ENCODE measurements at regions not wholly inside any gene's neighbourhood (a gene's known extent, or its start where the extent isn't known, plus 50 kb on each side); places are given as distances from the start of the nearest gene placed in this dataset.

DNA sequence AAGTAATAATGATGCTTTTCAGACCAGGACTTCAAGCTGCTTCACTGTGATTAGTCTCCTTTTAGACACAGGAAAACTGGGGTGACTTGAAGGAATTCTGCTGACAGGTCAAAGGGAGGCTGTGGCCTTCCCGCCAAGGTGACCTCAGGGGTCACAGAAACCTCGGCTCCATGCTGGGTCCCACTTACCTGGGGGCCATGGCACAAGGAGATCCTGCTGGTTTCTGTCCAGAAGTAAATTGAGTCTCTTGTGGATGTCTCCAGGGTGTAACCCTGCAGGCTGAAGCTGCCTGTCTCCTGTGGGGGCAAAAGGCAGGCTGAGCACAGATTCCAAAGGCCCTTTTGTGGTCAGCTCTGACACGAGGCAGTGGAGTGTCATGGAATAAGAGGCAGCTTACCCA lies 138.7 kb upstream of the MED13L start:
- Histone ChIP-seq H3K27ac (ENCODE audit: control insufficient read depth, insufficient read depth, low read length) (no peak overlapping the region), H3K9me3 (ENCODE audit: control insufficient read depth, low read depth, low read length) (no peaks in the 10 kb centered on the region), H3K4me3 (ENCODE audit: control insufficient read depth in 2 of 3, extremely low read depth in 1 of 3, insufficient read depth in 2 of 3, low read depth in 1 of 3, low read length in 3 of 3) (no peak overlapping the region), H3K79me2 (ENCODE audit: control insufficient read depth, insufficient read depth, low read length) (no peaks in the 10 kb centered on the region), H3K9me1 (ENCODE audit: control insufficient read depth, extremely low read depth, insufficient read depth, low read length) (no peaks in the 10 kb centered on the region), H3K27me3 (ENCODE audit: control insufficient read depth, extremely low read depth, insufficient read depth, low read length) (no peaks in the 10 kb centered on the region), H3K4me2 (ENCODE audit: control insufficient read depth, extremely low read depth, insufficient read depth, low read depth, low read length) (no peak overlapping the region), H3K9ac (ENCODE audit: control insufficient read depth, extremely low read depth, insufficient read depth, low read length) (no peak overlapping the region), H4K20me1 (ENCODE audit: control insufficient read depth, extremely low read depth, insufficient read depth, low read length) (no peaks in the 10 kb centered on the region), H3K4me1 (ENCODE audit: control insufficient read depth, extremely low read depth, insufficient read depth, low read length) (no peaks in the 10 kb centered on the region), H3K36me3 (ENCODE audit: control insufficient read depth in 2 of 2, extremely low read depth in 1 of 2, insufficient read depth in 2 of 2, low read length in 2 of 2) (no peaks in the 10 kb centered on the region), H2AFZ (ENCODE audit: control insufficient read depth, low read length) (no peak overlapping the region)
- DNase-seq (ENCODE audit: low read depth, low spot score) (no peak), FAIRE-seq (no peak)
- TF ChIP-seq EZH2 (IDR thresholded peaks at IDR 0.05; ENCODE audit: low read length) (no peak), CTCF (optimal IDR thresholded peaks at IDR 0.05 in 1 of 3, IDR thresholded peaks at IDR 0.05 in 1 of 3, conservative IDR thresholded peaks at IDR 0.05 in 1 of 3; ENCODE audit: extremely low read depth in 1 of 3, insufficient read depth in 2 of 3, low read length in 3 of 3) (no peak)
- dilution Hi-C loops (cut with MboI; ENCODE audit: extremely low pct_ligation_motif_present, low sequenced_read_pairs) = no loop called here

DNA sequence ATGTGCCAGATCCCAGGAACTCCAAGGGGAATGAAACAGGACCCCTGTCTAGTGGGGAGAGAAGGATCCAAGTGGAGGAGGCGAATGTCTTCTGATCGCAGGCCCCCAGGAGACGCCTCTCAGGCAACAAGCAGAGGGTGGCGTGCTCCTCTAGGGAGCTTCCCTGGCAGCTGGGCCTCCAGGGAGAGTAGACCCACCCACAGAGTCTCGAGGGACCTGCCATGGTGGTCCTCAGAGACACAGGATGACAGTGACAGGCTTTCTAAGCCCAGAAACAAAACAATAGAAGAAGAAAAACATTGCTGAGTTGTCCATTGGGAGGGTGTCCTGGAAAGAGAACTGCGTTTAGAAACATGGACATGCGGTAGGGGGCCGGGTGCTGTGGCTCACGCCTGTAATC lies 140.6 kb upstream of the MAP1LC3B2 start:
- no peaks in the 10 kb centered on the region for H3K36me3 ChIP-seq (ENCODE audit: control insufficient read depth in 2 of 2, extremely low read depth in 1 of 2, insufficient read depth in 2 of 2, low read length in 2 of 2)
- FAIRE-seq = no peak
- no peaks in the 10 kb centered on the region for H3K9me3 ChIP-seq (ENCODE audit: control insufficient read depth, low read depth, low read length)
- H3K4me1 ChIP-seq (ENCODE audit: control insufficient read depth, extremely low read depth, insufficient read depth, low read length) = no peaks in the 10 kb centered on the region
- H3K27me3 ChIP-seq (ENCODE audit: control insufficient read depth, extremely low read depth, insufficient read depth, low read length) = no peaks in the 10 kb centered on the region
- H2AFZ ChIP-seq (ENCODE audit: control insufficient read depth, low read length) = no peak overlapping the region
- H3K79me2 ChIP-seq (ENCODE audit: control insufficient read depth, insufficient read depth, low read length) = no peaks in the 10 kb centered on the region
- no peak for TF ChIP-seq EZH2 (IDR thresholded peaks at IDR 0.05; ENCODE audit: low read length)
- TF ChIP-seq CTCF (optimal IDR thresholded peaks at IDR 0.05 in 1 of 3, IDR thresholded peaks at IDR 0.05 in 1 of 3, conservative IDR thresholded peaks at IDR 0.05 in 1 of 3; ENCODE audit: extremely low read depth in 1 of 3, insufficient read depth in 2 of 3, low read length in 3 of 3) = no peak
- H4K20me1 ChIP-seq (ENCODE audit: control insufficient read depth, extremely low read depth, insufficient read depth, low read length) = no peaks in the 10 kb centered on the region
- H3K9me1 ChIP-seq (ENCODE audit: control insufficient read depth, extremely low read depth, insufficient read depth, low read length) = no peaks in the 10 kb centered on the region
- H3K27ac ChIP-seq (ENCODE audit: control insufficient read depth, insufficient read depth, low read length) = no peak overlapping the region
- dilution Hi-C loops (cut with MboI; ENCODE audit: extremely low pct_ligation_motif_present, low sequenced_read_pairs) = no loop called here
- no peak for DNase-seq (ENCODE audit: low read depth, low spot score)
- H3K9ac ChIP-seq (ENCODE audit: control insufficient read depth, extremely low read depth, insufficient read depth, low read length) = no peak overlapping the region
- H3K4me2 ChIP-seq (ENCODE audit: control insufficient read depth, extremely low read depth, insufficient read depth, low read depth, low read length) = no peak overlapping the region
- H3K4me3 ChIP-seq (ENCODE audit: control insufficient read depth in 2 of 3, extremely low read depth in 1 of 3, insufficient read depth in 2 of 3, low read depth in 1 of 3, low read length in 3 of 3) = no peak overlapping the region
